ENCODE measurements at regions not wholly inside any gene's neighbourhood (a gene's known extent, or its start where the extent isn't known, plus 50 kb on each side); places are given as distances from the start of the nearest gene placed in this dataset.

DNA sequence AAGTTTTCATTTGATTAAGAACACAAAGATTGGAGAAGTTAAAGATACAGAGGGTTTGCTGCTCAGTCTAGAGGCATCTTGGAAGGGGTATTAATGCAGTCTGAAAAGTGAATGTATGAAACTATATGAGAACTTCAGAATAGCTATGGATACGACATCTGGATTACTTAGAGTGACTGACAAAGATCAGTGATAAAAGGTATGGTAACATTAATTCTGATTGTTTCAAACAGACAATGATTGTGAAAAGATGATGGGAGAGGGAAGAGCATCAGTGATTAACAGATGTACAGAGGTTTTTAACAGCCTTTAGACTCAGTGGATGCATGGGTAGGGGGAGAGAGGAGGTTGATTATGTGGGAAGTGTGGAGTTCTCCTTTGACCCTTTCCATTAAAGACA is 919.4 kb upstream of the CNTN5 start:
- TF ChIP-seq TAF1 (IDR thresholded peaks at IDR 0.05; ENCODE audit: low read depth, low read length) (no peak), POLR2AphosphoS5 (IDR thresholded peaks at IDR 0.05; ENCODE audit: low read depth, low read length) (no peak), POLR2A (IDR thresholded peaks at IDR 0.05; ENCODE audit: low read depth, low read length) (no peak), SPI1 (IDR thresholded peaks at IDR 0.05; ENCODE audit: low read depth, low read length) (no peak), PAX5 (IDR thresholded peaks at IDR 0.05; ENCODE audit: insufficient read depth, low read length, severe bottlenecking) (no peak)

All from GM12891 (cell line).